ENCODE measurements at regions not wholly inside any gene's neighbourhood (a gene's known extent, or its start where the extent isn't known, plus 50 kb on each side); places are given as distances from the start of the nearest gene placed in this dataset.

DNA sequence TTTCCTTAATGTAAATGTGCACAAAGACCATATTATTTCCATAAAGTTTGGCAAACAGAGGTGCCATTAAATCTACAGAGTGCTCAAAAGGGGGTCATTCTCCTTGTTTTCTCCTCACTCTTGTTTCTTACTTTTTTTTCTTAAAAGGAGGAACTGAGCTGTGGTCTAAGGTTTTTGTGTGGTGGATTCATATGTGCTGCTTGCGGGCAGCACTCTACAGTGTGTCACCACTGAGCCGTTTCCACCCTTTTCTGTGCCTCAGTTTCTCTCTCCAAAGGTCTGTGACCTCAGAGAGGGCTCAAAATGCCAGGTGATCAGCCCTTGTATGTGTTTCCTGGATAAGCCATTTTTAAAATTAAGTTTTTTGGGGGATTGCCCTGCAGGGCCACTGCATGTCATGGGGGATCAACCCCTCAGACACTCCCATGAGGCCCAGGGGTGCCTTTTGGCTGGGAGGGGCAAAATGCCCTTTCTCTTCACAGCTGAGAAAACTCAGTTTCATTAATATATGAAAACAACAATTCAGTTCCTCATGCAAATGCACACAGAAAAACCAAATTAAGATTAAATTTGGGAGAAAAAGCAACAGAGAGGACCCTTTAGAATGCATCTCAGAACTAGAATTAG, 56.9 kb upstream of the VOPP1 start:
- TF ChIP-seq, protein P1, sequence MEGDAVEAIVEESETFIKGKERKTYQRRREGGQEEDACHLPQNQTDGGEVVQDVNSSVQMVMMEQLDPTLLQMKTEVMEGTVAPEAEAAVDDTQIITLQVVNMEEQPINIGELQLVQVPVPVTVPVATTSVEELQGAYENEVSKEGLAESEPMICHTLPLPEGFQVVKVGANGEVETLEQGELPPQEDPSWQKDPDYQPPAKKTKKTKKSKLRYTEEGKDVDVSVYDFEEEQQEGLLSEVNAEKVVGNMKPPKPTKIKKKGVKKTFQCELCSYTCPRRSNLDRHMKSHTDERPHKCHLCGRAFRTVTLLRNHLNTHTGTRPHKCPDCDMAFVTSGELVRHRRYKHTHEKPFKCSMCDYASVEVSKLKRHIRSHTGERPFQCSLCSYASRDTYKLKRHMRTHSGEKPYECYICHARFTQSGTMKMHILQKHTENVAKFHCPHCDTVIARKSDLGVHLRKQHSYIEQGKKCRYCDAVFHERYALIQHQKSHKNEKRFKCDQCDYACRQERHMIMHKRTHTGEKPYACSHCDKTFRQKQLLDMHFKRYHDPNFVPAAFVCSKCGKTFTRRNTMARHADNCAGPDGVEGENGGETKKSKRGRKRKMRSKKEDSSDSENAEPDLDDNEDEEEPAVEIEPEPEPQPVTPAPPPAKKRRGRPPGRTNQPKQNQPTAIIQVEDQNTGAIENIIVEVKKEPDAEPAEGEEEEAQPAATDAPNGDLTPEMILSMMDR (IDR thresholded peaks at IDR 0.05 in 8 of 11, conservative IDR thresholded peaks at IDR 0.05 in 3 of 11), result no peak
- TF ChIP-seq POLR2AphosphoS5 (IDR thresholded peaks at IDR 0.05) (no peak), POLR2A (IDR thresholded peaks at IDR 0.05) (no peak)
- no peak for DNase-seq
- Histone ChIP-seq H3K27me3 (replicated peaks in 1 of 7) (peaks cover 0 to 9% (median 0%) of the 10 kb centered on the region in 7 donors), H3K4me1 (no peaks in the 10 kb centered on the region), H3K4me3 (no peak overlapping the region), H3K27ac (no peak overlapping the region), H3K9me3 (peaks cover 0 to 23% (median 17%) of the 10 kb centered on the region in 8 donors), H3K36me3 (no peaks in the 10 kb centered on the region)
- intact Hi-C loops (cut with DNase I; ENCODE audit: low total_unique reads), result no loop called here
- whole genome bisulfite sequencing, 5 donors, result 38 to 52% (median 41%) methylated on average over 2 of the region's 2 CpGs

DNA sequence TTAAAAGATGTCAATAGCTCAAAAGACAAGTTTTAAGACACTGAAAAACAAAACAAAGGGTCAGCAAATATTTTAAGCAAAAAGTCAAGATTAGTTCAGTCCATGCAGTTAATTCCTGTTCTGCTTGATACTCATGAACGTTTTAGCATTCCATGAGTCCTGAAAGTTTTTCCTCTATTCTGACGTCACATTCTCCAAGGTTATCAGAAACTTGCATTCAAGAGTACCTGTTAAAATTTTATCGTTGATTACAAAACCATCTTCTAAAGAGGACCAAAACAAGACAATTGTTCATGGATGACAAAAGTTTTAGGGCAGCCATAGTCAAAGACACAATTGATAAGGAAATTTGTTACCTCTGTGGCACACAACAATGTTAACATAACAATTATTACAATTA, 52.5 kb upstream of the VOPP1 start:
- Histone ChIP-seq H3K27ac (no peak overlapping the region), H3K36me3 (no peaks in the 10 kb centered on the region), H3K27me3 (replicated peaks in 1 of 7) (no peaks in the 10 kb centered on the region), H3K4me3 (no peak overlapping the region), H3K4me1 (no peaks in the 10 kb centered on the region), H3K9me3 (peaks cover 0 to 23% (median 17%) of the 10 kb centered on the region in 8 donors)
- intact Hi-C loops (cut with DNase I; ENCODE audit: low total_unique reads), result no loop called here
- no peak for DNase-seq
- TF ChIP-seq POLR2AphosphoS5 (IDR thresholded peaks at IDR 0.05) (no peak), POLR2A (IDR thresholded peaks at IDR 0.05) (no peak)
- TF ChIP-seq, protein P1 (IDR thresholded peaks at IDR 0.05 in 8 of 11, conservative IDR thresholded peaks at IDR 0.05 in 3 of 11), result no peak
- 80 to 89% (median 87%) methylated on average over 3 of the region's 3 CpGs for WGBS, 5 donors

DNA sequence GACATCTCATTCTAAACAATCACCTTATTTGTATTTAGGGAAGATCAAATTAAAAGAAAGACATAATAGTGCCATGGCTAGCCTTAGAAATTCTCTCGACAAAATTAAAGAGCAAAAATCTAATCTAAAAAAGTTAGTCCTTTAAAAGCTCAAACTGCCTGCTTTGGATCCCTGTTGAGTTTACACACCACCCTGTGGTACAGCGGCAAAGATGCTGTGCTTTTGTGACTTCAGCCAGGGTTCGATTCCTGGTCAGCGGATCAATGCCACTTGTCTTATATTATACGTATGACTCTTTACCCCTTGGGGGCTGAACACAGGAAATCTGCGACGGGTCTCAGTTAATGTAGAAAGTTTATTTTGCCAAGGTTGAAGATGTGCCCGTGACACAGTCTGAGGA, 51.3 kb upstream of the VOPP1 start:
- Histone ChIP-seq H3K4me3 (no peak overlapping the region), H3K4me1 (no peaks in the 10 kb centered on the region), H3K36me3 (no peaks in the 10 kb centered on the region), H3K27ac (no peak overlapping the region), H3K27me3 (replicated peaks in 1 of 7) (no peaks in the 10 kb centered on the region), H3K9me3 (peaks cover 0 to 33% (median 25%) of the 10 kb centered on the region in 8 donors)
- no peak for TF ChIP-seq POLR2AphosphoS5 (IDR thresholded peaks at IDR 0.05)
- TF ChIP-seq POLR2A (IDR thresholded peaks at IDR 0.05), result no peak
- TF ChIP-seq, protein P1 (IDR thresholded peaks at IDR 0.05 in 8 of 11, conservative IDR thresholded peaks at IDR 0.05 in 3 of 11), result no peak
- intact Hi-C loops (cut with DNase I; ENCODE audit: low total_unique reads), result no loop called here
- WGBS, 5 donors, result 90 to 93% (median 91%) methylated on average over 8 of the region's 8 CpGs
- DNase-seq, result no peak

DNA sequence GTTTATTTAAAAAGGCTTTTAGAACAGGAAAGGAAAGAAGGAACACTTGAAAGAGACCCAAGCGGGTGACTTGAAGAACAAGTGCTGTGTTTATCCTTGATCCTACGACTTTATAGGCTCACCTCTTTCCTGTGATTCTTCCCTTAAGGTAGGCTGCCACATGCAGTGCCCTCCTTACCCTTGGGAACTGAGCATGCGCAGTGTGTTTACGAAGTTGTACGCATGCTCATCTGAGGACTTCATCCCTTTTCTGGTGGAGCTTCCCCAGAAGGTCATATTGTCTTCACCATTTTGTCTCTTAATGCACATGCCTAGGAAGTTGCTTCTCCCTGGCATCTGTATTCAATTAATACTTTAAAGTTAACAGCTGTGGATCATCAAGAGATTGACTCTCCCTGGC, 49.9 kb upstream of the VOPP1 start:
- H3K27me3 ChIP-seq (replicated peaks in 1 of 7), result no peaks in the 10 kb centered on the region
- no peak overlapping the region for H3K27ac ChIP-seq
- no peaks in the 10 kb centered on the region for H3K36me3 ChIP-seq
- no peaks in the 10 kb centered on the region for H3K4me1 ChIP-seq
- H3K4me3 ChIP-seq, result no peak overlapping the region
- 81 to 89% (median 83%) methylated on average over 5 of the region's 5 CpGs for WGBS, 5 donors
- TF ChIP-seq POLR2A (IDR thresholded peaks at IDR 0.05), result no peak
- TF ChIP-seq POLR2AphosphoS5 (IDR thresholded peaks at IDR 0.05), result no peak
- TF ChIP-seq, protein P1 (IDR thresholded peaks at IDR 0.05 in 8 of 11, conservative IDR thresholded peaks at IDR 0.05 in 3 of 11), result no peak
- H3K9me3 ChIP-seq, result peaks cover 0 to 36% (median 27%) of the 10 kb centered on the region in 8 donors
- no peak for DNase-seq
- intact Hi-C loops (cut with DNase I; ENCODE audit: low total_unique reads), result no loop called here

Small RNA genes lying in the stretch of these regions (small RNA-seq; reads per million reads assigned to genes)
- gene RNU6-389P (0 reads per million in 4 donors), gene SUMO2P3 (0 reads per million in 4 donors)
